NCI-H2029 treated with DMSO at 0.1 percent for 48 hours (cell line): ENCODE measurements at regions not wholly inside any gene's neighbourhood (a gene's known extent, or its start where the extent isn't known, plus 50 kb on each side); places are given as distances from the start of the nearest gene placed in this dataset.

Experiments used
- DNase-seq: peaks from one replicate; lab custom pipeline; 2025; lab: John Stamatoyannopoulos, UW

DNA sequence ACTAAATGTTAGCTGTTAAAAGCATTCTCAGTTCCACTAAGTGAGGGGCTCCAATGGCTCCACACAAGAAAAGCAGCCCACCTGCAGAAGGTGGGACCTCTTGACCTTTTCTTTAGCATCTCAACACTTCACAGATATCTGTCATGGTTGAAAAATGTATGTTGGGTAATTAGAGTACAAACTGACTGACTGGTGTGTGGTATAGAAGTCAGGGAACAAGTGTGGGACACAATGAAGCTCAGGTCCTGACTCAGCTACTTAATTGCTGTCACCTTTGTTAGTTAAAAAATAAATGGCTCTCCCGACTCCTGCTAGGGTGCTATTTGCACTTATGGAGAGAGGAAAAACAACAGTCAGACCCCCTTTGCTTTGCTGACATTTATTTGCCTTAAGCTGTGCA lies 299.0 kb downstream of the TTC6 start:
- DNase-seq = no peak

DNA sequence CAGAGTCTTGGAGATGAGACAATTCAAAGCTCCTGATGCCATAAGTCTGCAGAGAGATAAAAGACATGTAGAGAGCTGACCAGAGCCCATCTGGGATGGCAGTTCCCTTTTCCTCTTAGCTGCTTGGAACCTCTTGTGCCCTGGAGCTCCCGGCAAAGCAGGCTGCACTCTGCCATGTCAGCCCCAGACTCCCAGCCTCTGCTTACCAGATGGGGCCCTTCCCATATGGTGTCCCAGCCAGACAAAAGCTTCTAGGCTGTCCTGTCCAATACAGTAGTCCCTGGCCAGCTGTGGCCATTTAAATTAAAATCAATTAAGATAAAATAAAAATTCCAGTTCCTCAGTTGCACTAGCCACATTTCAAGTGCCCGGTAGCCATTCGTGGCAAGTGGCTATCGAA lies 303.9 kb downstream of the TTC6 start:
- no peak for DNase-seq

DNA sequence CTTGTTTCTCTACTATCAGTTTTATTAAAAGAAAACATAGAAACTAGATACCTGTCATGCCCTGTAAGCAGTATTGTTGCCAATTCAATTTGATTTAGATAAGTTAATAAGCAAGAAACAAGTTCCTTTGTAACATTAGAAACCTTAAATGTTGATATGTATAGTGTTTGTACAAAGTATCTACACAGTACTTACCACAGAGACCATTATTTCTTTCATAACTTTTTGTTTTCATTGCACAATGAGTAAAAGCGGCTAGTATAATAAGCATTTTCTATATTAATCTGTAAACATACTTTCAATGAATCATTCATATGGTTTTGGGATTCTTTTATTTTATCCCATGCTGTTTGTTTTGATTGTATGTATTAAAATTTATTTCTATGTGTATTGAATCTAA lies 305.1 kb downstream of the TTC6 start:
- DNase-seq = no peak

DNA sequence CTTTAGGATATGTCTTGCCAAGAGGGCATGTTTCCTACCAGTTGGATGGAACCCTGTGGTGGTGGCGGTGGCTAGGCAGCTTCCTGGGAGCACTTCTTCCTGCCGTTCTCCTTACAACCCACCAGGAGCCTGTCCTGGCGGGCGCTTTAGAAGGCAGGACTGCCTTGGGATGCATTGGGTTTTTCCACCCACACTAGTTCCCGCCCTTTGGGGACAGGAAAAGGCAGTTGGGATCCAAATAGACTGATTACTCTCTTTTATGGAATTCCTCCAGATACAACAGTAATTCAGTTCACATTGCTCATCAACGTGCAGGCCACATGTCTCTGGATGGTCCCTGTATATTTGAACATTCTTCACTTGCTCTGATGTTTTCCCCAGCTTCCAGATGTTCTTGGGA lies 305.7 kb upstream of the SSTR1 start:
- no peak for DNase-seq

DNA sequence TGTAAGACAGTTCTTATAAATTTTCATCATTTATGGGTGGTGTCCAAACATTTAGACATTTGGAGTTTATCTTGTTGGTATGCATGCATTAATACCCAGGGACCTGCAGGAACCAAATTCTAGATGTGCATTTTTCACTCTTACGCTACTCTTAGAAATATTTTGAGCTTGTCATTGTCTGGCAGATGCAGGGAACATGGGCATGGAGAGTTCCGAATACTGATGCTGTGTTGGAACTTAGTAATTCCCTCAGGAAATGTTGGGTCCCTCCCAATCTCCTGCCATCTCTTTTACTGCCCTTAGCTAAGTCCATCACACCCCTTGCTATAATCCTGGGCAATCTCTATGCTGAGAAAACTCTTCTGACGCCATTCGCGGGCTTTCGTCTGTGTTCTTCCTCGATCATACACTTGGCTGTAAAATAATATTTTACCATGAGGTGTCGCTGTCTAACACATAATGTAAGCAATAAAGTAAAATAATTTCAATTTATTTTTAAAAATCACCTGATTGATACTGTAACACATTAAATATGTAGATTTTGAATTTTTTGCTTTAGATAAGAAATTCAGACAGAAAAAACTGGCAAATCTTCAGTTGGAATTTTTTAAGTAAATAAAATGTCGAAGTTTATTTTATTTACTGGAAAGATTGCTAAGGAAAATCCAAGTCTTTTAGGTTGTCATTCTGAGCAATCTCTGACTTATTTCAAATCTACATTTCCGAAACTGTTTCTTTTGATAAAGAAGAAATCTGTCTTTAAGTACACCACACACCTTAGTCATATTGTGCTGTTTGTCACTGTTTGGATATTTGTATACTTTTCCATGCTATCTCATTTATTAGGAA lies 304.1 kb upstream of the SSTR1 start:
- DNase-seq = peak; percentile 25

DNA sequence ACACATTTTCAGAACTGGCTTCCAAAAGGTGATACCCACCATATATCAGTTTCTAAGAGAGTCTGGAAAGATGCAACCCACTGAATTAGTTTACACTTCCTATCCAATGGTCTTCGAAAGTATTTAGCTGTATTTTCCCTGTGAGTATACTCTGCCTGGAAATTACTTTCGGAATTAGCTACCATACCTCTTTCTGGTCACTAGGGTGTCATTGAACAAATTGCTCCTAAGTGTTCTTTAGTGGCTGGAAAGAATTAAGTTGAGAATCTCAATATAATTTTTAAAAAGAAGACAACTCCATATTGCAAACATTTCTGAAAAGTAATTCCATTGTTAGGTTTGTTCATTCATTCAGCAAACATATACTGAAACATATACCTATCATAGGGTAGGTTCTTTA lies 283.1 kb upstream of the SSTR1 start:
- no peak for DNase-seq

DNA sequence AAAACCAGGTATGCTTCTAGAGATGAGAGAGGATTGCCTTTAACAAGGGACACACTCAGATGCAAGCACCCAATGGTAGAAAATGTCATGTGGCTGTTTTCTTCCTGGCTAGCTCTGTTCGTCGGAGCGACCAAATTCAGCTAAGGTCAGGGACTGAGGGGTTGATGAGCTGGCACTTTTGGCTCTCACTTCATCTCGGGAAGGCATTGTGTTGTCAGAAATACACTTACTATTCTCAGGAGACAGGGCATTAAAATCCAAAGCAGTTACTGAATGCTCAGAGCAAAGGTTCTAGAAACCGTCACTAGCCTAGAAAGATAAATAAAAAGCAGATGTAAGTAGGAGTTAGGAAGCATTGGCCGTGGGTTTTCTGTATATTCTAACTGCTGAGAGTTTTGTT lies 275.7 kb upstream of the SSTR1 start:
- DNase-seq = no peak

DNA sequence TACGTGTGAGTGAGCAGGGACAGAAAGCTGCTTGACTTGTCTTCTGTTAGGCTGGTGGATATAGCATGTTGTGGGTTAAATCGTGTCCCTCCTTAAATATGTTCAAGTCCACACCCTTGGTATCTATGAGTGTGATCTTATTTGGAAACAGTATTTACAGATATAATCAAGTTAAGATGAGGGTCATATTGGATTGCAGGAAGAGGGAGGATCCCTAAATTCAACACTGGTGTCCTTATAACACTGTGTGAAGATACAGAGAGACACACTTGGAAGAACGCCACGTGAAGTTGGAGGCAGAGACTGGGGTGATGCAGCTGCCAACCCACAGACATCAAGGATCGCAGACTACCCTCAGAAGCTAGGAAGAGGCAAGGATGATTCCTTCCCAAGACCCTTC lies 275.2 kb upstream of the SSTR1 start:
- DNase-seq = no peak

DNA sequence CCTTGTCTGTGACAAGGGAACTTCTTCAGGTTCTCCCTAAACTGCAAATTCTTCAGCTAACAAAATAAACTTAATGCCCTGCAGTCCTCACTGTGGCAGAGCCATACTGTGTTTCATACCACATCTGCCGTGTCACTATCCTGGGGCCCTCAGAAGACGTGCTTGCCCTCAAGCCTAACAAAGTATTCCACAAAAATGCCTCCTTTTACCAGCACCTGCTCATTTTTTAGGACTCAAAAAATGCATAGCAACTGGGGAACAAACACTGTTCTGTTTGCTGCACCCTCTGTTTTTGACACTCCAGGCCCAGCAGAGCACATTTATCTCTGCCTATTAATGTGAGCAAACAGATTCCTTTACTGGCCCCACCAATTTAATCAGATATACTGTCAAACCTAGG lies 270.7 kb upstream of the SSTR1 start:
- DNase-seq = no peak

DNA sequence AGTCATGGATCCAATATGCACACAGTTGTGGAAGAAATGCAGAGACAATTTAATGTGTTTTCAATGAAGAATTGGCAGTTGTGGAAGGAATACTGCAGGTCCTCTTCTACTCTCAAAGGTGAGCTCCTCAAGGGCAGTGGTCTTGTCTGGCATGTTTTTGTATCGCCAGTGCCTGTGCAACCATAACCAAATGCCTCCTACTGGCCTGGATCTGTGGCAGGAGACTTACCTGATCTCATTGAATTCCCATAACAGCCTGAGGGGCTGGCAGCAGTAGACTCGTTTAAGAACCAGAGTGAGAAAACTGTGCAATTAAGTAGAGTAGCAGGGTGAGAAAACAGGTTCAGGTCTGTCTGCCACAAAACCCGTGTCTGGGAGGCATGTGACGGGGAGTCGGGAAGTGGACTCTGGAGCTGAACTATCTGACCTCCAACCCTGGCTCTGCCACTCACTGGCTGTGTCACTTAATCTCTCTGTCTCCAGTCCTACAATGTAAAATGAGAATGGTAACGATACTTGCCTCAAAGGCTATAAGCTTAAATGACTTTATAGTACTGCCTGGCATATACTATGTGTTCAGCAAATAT lies 268.2 kb upstream of the SSTR1 start:
- DNase-seq = no peak

DNA sequence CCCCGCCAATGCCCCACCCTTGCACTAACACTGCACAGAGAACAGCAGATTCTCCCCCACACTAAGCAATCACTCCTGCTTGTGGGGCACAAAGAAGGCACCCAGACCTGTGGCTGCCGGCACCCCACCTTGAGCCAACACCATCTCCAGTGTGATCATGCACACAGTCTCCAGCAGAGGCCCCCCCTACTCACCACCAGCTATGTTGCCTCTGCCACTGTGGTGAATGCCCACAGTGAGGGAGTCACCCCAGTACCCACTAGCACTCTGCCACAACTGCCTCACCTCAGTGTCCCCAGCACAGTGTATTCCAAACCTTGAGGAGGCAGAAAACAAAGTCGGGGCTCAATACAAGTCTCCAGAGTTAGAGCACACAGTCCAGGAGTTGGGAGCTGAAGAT lies 261.7 kb upstream of the SSTR1 start:
- DNase-seq = no peak

DNA sequence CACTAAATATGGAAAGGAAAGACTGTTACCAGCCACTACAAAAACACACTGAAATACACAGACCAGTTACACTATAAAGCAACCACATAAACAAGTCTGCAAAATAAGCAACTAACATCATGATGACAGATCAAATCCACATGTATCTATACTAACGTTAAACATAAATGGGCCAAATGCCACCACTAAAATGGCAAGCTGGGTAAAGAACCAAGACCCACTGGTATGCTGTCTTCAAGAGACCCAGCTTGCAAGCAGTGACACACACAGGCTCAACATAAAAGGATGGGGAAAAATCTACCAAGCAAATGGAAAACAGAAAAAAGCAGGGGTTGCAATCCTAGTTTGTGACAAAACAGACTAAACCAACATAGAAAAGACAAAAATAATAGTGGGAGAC lies 260.9 kb upstream of the SSTR1 start:
- no peak for DNase-seq

DNA sequence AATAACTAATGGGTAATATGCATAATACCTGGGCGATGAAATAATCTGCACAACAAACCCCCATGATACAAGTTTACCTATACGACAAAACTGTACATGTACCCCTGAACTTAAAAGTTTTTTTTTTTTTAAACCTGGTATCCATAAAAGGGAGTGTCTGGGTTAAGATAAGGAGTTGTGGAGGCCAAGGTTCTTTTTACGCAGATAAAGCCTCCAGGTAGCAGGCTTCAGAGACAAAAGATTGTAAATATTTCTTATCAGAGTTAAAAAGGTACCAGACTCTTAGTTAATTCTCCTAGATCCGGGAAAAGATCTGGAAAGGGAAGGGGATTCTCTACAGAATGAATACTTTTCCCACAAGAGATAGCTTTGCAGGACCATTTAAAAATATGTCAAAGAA lies 259.4 kb upstream of the SSTR1 start:
- no peak for DNase-seq

DNA sequence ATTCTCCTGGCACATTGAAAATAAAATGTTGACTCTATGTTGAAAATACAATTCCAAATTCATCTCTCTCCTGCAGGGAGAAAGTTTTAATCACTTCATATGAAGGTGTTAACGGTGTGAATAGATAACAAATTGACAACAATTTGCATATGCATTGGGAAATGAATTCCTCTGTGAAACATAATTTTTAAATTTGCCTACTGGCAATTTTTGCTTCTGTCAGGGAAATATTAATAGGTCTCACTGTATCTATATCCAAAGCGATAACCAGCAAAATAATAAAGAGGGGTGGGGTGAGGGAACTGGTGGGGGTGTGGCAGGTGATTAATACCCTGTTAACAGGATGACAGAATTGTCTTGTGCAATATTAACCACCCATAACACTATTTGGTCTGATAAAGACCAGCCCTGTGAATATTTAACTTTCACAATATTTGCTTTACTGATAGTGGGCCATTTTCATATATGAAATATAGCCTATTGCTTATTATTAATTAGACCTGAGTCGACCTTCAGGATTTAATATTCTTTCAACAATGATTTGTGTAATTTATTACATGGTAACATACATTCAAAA lies 239.0 kb upstream of the SSTR1 start:
- DNase-seq = no peak

DNA sequence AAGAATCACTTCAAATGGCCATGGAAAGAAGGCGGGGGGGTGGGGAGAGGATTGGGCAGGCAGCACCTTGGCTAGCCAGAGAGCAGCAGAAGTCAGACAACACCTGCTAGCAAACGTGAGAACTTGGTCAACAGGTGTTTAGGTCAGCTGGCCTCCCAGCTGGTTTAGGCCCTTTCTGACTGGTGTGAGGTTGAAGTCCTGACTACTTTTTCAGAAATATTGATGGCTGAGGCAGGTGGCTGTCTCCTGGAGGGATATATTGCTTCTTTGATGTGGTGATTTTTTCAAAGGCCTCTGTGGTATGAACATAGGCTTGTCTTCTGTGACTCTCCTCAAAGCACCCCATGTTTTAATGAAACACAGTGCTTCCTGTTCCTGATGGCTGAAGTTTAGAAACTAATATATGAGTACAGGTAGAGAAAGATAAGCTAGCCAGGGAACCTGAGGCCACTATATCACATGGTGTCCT lies 238.2 kb upstream of the SSTR1 start:
- DNase-seq = no peak

DNA sequence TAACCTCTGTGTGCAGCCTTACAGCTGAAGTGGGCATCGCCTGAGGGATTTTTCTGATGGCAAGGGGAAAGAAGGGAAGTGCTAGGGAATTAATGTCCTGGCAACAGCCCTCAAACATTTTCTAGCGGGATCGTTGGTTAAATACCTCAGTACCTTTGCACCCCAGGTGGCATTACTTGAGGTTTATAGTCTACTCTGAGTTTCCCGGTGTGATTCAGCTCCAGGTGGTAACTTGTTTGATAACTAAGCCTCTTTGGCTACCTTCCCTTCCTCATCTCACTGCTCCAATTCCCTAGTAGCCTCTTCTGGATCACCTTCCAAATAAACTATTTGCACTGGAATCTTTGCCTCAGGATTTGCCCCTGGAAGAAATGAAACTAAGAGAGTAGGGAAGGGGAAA lies 237.0 kb upstream of the SSTR1 start:
- DNase-seq = no peak

DNA sequence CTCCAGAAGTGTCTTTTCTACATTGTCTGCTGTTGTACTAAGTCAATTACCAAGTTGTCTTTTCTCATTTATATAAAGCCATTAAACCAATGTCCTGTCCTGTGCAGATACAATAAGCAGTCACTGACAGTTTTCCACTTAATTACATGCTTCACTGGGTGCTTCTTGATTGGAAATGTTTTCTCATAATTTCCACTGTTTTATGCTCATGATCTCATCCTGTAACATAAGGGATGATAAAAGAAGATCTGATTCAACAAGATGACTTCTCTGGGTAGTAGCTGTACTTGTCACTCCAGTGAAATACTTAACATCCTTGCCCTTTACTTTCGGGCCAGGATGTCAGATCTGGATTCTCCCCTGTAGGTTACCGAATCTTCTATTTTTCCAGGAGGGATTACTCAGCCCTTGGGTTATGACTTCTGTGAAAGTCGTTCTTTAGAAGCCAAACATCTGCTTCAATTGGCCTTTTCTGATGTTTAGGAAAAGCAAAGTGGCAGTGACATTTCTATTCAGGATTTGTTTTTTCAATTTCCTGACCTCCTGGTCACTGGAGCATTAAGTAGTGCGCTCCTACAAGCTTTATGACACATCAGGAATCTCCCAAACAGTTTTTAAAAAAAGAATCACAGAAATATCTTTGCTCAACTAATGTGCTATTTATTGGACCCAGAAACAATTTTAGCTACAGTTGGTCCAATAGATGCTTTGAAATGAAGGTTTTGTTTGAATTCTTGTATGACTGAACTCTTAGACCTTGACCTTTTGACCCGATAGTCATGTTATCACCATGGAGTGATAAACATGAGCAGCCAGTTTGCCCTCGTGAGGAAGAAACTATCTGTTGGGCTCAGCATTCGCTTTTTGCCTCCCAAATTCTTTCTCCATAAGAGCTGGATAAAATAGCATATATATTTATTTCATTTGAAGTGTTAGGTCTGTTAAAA lies 234.5 kb upstream of the SSTR1 start:
- no peak for DNase-seq

DNA sequence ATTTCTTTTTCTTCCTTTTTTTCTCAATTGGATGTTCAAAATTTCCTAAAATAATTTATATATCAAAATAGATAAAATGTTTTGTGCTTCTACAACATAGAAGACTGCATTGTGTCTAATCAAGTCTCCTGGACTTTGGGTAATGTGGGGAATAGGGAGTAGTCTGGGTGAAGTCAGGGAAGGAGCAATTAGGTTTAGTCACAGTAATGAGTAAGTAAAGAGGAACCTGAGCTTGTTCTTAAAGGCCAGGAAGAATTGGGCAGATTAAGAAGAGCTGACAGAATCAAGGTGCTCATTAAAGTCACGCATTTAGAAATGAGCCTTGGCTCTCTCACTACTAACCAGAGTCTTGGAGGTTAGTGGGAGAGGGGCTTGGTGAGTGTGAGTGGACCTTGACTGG lies 233.3 kb upstream of the SSTR1 start:
- DNase-seq = no peak

DNA sequence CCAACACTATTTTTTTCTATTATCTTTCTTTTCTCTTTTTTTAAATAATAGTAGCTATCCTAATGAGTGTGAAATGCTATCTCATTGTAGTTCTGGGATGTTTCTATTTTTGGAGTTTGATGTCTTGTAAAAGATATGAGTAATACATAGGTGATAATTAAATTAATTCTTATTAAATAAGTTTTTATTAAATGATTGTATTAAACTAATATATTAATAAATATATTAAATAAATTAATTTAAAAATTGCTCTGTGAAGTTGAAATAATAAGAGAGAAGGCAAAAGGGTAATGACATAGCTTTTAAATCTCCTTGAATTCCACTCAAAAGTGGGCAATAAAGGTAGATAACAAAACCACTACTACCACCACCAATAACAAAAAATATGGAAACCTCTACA lies 230.2 kb upstream of the SSTR1 start:
- DNase-seq = no peak

DNA sequence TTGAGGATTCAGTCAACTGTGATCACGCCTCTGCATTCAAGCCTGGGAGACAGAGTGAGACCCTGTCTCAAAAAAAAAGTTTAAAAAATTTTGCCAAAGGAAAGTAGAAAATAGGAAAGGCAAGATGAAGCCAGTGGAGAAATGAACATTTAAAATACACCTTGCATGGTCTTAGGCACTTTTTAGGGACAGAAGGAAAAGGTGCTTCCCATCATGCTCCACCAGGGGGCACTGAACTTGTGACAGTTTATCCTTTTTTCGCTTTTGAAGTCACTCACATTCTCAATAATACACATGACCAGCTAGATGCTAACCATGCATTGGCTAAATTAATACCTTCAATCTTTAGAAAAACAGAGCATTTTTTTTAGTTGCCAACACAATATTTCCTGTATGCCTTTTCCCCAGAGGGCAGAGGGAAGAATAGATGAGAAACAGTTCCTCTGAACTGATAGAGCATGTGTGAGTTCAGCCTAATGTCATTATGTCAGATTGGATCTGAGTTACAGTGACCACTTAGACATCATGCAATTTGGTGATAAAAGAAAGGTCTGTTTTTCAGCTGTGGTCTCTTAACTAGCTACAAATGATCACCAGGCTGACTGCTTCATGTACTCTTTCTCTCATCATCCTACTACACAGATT lies 221.8 kb upstream of the SSTR1 start:
- peak; percentile 54 for DNase-seq

DNA sequence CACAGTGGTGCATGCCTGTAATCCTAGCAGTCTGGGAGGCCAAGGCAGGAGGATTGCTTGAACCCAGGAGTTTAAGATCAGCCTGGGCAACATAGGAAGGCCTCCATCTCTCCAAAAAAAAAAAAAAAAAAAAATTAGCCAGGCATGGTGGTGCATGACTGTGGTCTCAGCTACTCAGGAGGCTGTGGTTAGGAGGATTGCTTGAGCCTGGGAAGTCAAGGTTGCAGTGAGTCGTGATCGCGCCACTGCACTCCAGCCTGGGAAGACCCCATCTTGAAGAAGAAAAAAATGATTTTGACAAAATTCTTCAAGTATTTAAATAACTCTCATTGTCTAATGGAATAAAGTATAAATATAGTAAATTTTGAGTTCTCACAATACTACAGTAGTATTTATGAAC lies 219.2 kb upstream of the SSTR1 start:
- DNase-seq = no peak

DNA sequence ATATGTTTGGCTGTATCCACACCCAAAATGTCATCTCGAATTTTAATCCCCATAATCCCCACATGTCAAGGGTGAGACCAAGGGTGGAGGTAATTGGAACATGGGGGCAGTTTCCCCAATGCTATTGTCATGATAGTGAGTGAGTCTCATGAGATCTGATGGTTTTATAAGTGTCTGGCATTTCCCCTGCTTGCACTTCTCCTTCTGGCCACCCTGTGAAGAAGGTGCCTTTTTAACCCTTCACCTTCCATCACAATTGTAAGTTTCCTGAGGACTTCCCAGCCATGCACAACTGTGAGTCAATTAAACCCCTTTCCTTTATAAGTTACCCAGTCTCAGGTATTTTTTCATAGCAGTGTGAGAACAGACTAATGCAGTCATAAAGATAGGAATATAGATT lies 216.7 kb upstream of the SSTR1 start:
- DNase-seq = no peak
